GM23338 (cell line): ENCODE measurements at regions not wholly inside any gene's neighbourhood (a gene's known extent, or its start where the extent isn't known, plus 50 kb on each side); places are given as distances from the start of the nearest gene placed in this dataset.

Experiments used
- ATAC-seq: fragments of 200-7000 bp; cut with Tn5 transposase; 3 replicates; pipeline ENCODE4 v1.9.1; 2020
- DNase-seq: peaks from one replicate; pipeline ENCODE4 v3.0.0-alpha.2; 2015; ENCODE audit warnings: low spot score
- H2AFZ ChIP-seq: fragments of 200-600 bp; sonication (generic); 2 replicates; pipeline ENCODE4 v1.8.0; 2016; ENCODE audit warnings: antibody characterized with exemption, mild to moderate bottlenecking, moderate library complexity
- H3F3A ChIP-seq: fragments of 200-600 bp; sonication (generic); replicated peaks from 2 replicates; pipeline ENCODE4 v1.8.0; 2017; ENCODE audit warnings: antibody characterized with exemption, mixed run types, low read depth
- H3K27ac ChIP-seq: fragments of 200-600 bp; sonication (generic); 2 replicates; pipeline ENCODE4 v1.6.1; 2016; ENCODE audit warnings: low read depth
- H3K27me3 ChIP-seq: fragments of 200-600 bp; sonication (generic); 2 replicates; pipeline ENCODE4 v1.8.0; 2016; ENCODE audit warnings: mild to moderate bottlenecking, mixed run types, moderate library complexity; ENCODE audit not compliant: insufficient read depth
- H3K36me3 ChIP-seq: fragments of 200-600 bp; sonication (generic); 2 replicates; pipeline ENCODE4 v1.8.0; 2016; ENCODE audit warnings: mild to moderate bottlenecking; ENCODE audit not compliant: insufficient read depth
- H3K4me1 ChIP-seq: fragments of 200-600 bp; sonication (generic); 2 replicates; pipeline ENCODE4 v1.8.0; 2016; ENCODE audit warnings: mild to moderate bottlenecking, moderate library complexity; ENCODE audit not compliant: insufficient read depth
- H3K4me2 ChIP-seq: fragments of 200-600 bp; sonication (generic); 2 replicates; pipeline ENCODE4 v1.7.1; 2017; ENCODE audit warnings: mixed run types
- H3K4me3 ChIP-seq: fragments of 200-600 bp; sonication (generic); 2 replicates; pipeline ENCODE4 v1.6.1; 2016; ENCODE audit warnings: mixed run types
- H3K79me2 ChIP-seq: fragments of 200-600 bp; sonication (generic); replicated peaks from 2 replicates; pipeline ENCODE4 v1.8.0; 2017; ENCODE audit warnings: mild to moderate bottlenecking; ENCODE audit not compliant: insufficient read depth
- H3K9me2 ChIP-seq: fragments of 200-600 bp; sonication (generic); 2 replicates; pipeline ENCODE4 v1.8.0; 2017; ENCODE audit not compliant: insufficient read depth
- H4K20me1 ChIP-seq: fragments of 200-600 bp; sonication (generic); replicated peaks from 2 replicates; pipeline ENCODE4 v1.8.0; 2017; ENCODE audit warnings: mild to moderate bottlenecking; ENCODE audit not compliant: insufficient read depth
- H3K27ac Mint-ChIP-seq: 2 replicates; pipeline ENCODE4 v1.8.0; 2020; ENCODE audit warnings: inconsistent platforms, mild to moderate bottlenecking, moderate library complexity, mixed read lengths
- H3K27me3 Mint-ChIP-seq: 3 replicates; pipeline ENCODE4 v1.8.0; 2022; ENCODE audit warnings: low read depth, mild to moderate bottlenecking, moderate library complexity, mixed read lengths, inconsistent platforms; ENCODE audit not compliant: insufficient read depth, poor library complexity
- H3K36me3 Mint-ChIP-seq: 3 replicates; pipeline ENCODE4 v1.8.0; 2021; ENCODE audit warnings: low read depth, mild to moderate bottlenecking, inconsistent platforms, moderate library complexity, mixed read lengths
- H3K4me1 Mint-ChIP-seq: 3 replicates; pipeline ENCODE4 v1.8.0; 2020; ENCODE audit warnings: mild to moderate bottlenecking, inconsistent platforms, mixed read lengths
- H3K4me3 Mint-ChIP-seq: 3 replicates; pipeline ENCODE4 v1.8.0; 2021; ENCODE audit warnings: moderate library complexity, mild to moderate bottlenecking, inconsistent platforms, mixed read lengths
- H3K9me3 Mint-ChIP-seq: 3 replicates; pipeline ENCODE4 v1.8.0; 2020; ENCODE audit warnings: moderate library complexity, mild to moderate bottlenecking, inconsistent platforms, mixed read lengths
- EZH2phosphoT487 ChIP-seq: fragments of 200-600 bp; sonication (generic); IDR thresholded peaks from one replicate; pipeline ENCODE4 v1.8.1; 2018; ENCODE audit warnings: antibody characterized with exemption; ENCODE audit not compliant: unreplicated experiment
- JUNB ChIP-seq: IDR thresholded peaks from one replicate; pipeline ENCODE4 v1.6.1; 2016; ENCODE audit warnings: antibody characterized with exemption; ENCODE audit not compliant: unreplicated experiment
- NANOG ChIP-seq: IDR thresholded peaks from 2 replicates; pipeline ENCODE4 v1.6.1; 2016; ENCODE audit warnings: antibody characterized with exemption, borderline replicate concordance
- ZNF114 ChIP-seq: fragments of 250-450 bp; sonication (Bioruptor Pico); IDR thresholded peaks from 2 replicates; pipeline ENCODE4 v1.5.0; 2020; ENCODE audit warnings: mild to moderate bottlenecking, moderate library complexity
- ZNF331 ChIP-seq: fragments of 250-450 bp; sonication (Bioruptor Pico); IDR thresholded peaks from 2 replicates; pipeline ENCODE4 v1.5.0; 2020; ENCODE audit warnings: low read depth, mild to moderate bottlenecking, moderate library complexity
- ZNF462 ChIP-seq: fragments of 250-450 bp; sonication (Bioruptor Pico); IDR thresholded peaks from 2 replicates; pipeline ENCODE4 v1.5.0; 2020; ENCODE audit warnings: mild to moderate bottlenecking, moderate library complexity

DNA sequence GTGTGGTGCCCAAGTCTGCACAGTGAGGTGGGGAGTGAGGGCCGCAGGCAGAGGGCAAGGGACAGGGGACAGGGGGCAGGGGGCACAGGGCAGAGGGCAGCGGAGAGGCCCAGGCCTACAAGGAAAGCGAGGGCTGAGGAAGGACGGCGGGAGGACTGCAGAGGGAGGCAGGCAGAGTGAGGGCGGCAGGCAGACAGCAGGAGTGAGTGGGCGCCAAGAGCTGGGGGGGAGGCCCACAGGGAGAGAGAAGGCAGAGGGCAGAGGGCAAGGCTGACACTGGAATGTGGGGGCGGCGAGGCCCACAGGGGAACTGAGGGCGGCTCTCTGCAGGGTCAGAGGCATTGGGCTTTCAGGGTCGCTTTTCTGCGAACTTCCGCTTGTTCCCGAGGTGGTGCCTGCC lies 267.8 kb upstream of the NDN start:
- no peaks in the 10 kb centered on the region for H3K27me3 Mint-ChIP-seq

More for the DNA sequence above, 267.8 kb upstream of the NDN start:
- Mint-ChIP-seq H3K9me3 (peaks cover 83% of the 10 kb centered on the region), H3K4me3 (no peak overlapping the region), H3K4me1 (no peaks in the 10 kb centered on the region), H3K27ac (no peak overlapping the region), H3K36me3 (0 out of 3 replicates have a peak, but pooled peaks cover 3% of the 10 kb centered on the region)
- no peaks in the 10 kb centered on the region for H3K9me2 ChIP-seq
- no peaks in the 10 kb centered on the region for H4K20me1 ChIP-seq
- no peaks in the 10 kb centered on the region for H3K36me3 ChIP-seq
- H3K27ac ChIP-seq, result no peak overlapping the region
- no peak overlapping the region for H3K4me3 ChIP-seq
- H3K4me2 ChIP-seq, result no peak overlapping the region
- H3K27me3 ChIP-seq, result no peaks in the 10 kb centered on the region
- no peak overlapping the region for H2AFZ ChIP-seq
- no peaks in the 10 kb centered on the region for H3K4me1 ChIP-seq
- no peak for ATAC-seq
- TF ChIP-seq ZNF114 (CRISPR knock-in tag) (no peak), NANOG (no peak), JUNB (no peak), EZH2phosphoT487 (no peak), ZNF462 (CRISPR knock-in tag) (no peak), ZNF331 (CRISPR knock-in tag) (no peak)
- no peaks in the 10 kb centered on the region for H3K79me2 ChIP-seq
- H3F3A ChIP-seq, result no peaks in the 10 kb centered on the region
- no peak for DNase-seq
